Osteocyte (in vitro differentiated cells): ENCODE measurements at regions not wholly inside any gene's neighbourhood (a gene's known extent, or its start where the extent isn't known, plus 50 kb on each side); places are given as distances from the start of the nearest gene placed in this dataset.

Source experiments
- DNase-seq: peaks from one replicate; pipeline ENCODE4 v3.0.0; 2021; ENCODE audit warnings: mixed read lengths; ENCODE audit not compliant: unreplicated experiment; ENCODE audit errors: extremely low spot score
- H3K27ac Mint-ChIP-seq: one replicate; pipeline ENCODE4 v1.8.0; 2021; ENCODE audit warnings: mild to moderate bottlenecking, mixed read lengths; ENCODE audit not compliant: unreplicated experiment
- H3K27me3 Mint-ChIP-seq: one replicate; pipeline ENCODE4 v1.8.0; 2021; ENCODE audit warnings: mixed read lengths; ENCODE audit not compliant: unreplicated experiment
- H3K36me3 Mint-ChIP-seq: one replicate; pipeline ENCODE4 v1.8.0; 2021; ENCODE audit warnings: mixed read lengths; ENCODE audit not compliant: unreplicated experiment
- H3K4me1 Mint-ChIP-seq: one replicate; pipeline ENCODE4 v1.8.0; 2021; ENCODE audit warnings: mixed read lengths; ENCODE audit not compliant: unreplicated experiment
- H3K4me3 Mint-ChIP-seq: one replicate; pipeline ENCODE4 v1.8.0; 2021; ENCODE audit warnings: mild to moderate bottlenecking, moderate library complexity, mixed read lengths; ENCODE audit not compliant: unreplicated experiment
- H3K9me3 Mint-ChIP-seq: one replicate; pipeline ENCODE4 v1.8.0; 2021; ENCODE audit warnings: mixed read lengths; ENCODE audit not compliant: unreplicated experiment
- CTCF ChIP-seq: fragments of 200-600 bp; sonication (generic); IDR thresholded peaks from 2 replicates; pipeline ENCODE4 v1.5.0; 2021; ENCODE audit warnings: antibody characterized with exemption, mild to moderate bottlenecking, moderate library complexity

- no peak for TF ChIP-seq CTCF
- no peaks in the 10 kb centered on the region for H3K27me3 Mint-ChIP-seq
- no peaks in the 10 kb centered on the region for H3K36me3 Mint-ChIP-seq
- H3K9me3 Mint-ChIP-seq: peaks cover 6% of the 10 kb centered on the region
- no peaks in the 10 kb centered on the region for H3K4me1 Mint-ChIP-seq
- H3K4me3 Mint-ChIP-seq: no peak overlapping the region
- H3K27ac Mint-ChIP-seq: no peak overlapping the region
- no peak for DNase-seq
Measured at GRCh38 chr20:22213271-22213670, 371.1 kb downstream of the FOXA2 start.

GRCh38 chr20:22207280-22207679 is 377.1 kb downstream of the FOXA2 start:
- no peak overlapping the region for H3K4me3 Mint-ChIP-seq
- H3K27ac Mint-ChIP-seq: no peak overlapping the region
- H3K4me1 Mint-ChIP-seq: no peaks in the 10 kb centered on the region

GRCh38 chr20:22204801-22205200 is 379.6 kb downstream of the FOXA2 start:
- Mint-ChIP-seq H3K4me1 (no peaks in the 10 kb centered on the region), H3K27me3 (no peaks in the 10 kb centered on the region), H3K27ac (no peak overlapping the region), H3K36me3 (no peaks in the 10 kb centered on the region), H3K4me3 (no peak overlapping the region), H3K9me3 (peaks cover 23% of the 10 kb centered on the region)
- DNase-seq: no peak
- no peak for TF ChIP-seq CTCF

More at GRCh38 chr20:22207280-22207679, 377.1 kb downstream of the FOXA2 start:
- no peak for DNase-seq
- H3K27me3 Mint-ChIP-seq: no peaks in the 10 kb centered on the region
- H3K9me3 Mint-ChIP-seq: peaks cover 10% of the 10 kb centered on the region
- TF ChIP-seq CTCF: no peak
- H3K36me3 Mint-ChIP-seq: no peaks in the 10 kb centered on the region

- DNase-seq: no peak
- no peak overlapping the region for H3K27ac Mint-ChIP-seq
- H3K4me1 Mint-ChIP-seq: no peaks in the 10 kb centered on the region
- H3K36me3 Mint-ChIP-seq: no peaks in the 10 kb centered on the region
- TF ChIP-seq CTCF: no peak
- H3K27me3 Mint-ChIP-seq: no peaks in the 10 kb centered on the region
- H3K9me3 Mint-ChIP-seq: peaks cover 7% of the 10 kb centered on the region
- no peak overlapping the region for H3K4me3 Mint-ChIP-seq
Measured at GRCh38 chr20:22182148-22182547, 402.2 kb downstream of the FOXA2 start.

GRCh38 chr20:22180244-22180643 is 404.1 kb downstream of the FOXA2 start:
- H3K27me3 Mint-ChIP-seq: no peaks in the 10 kb centered on the region
- TF ChIP-seq CTCF: no peak
- H3K4me1 Mint-ChIP-seq: no peaks in the 10 kb centered on the region
- H3K27ac Mint-ChIP-seq: no peak overlapping the region
- DNase-seq: no peak
- H3K4me3 Mint-ChIP-seq: no peak overlapping the region
- H3K36me3 Mint-ChIP-seq: no peaks in the 10 kb centered on the region
- H3K9me3 Mint-ChIP-seq: peaks cover 3% of the 10 kb centered on the region
